Spinal cord (tissue), 9 donors: ENCODE measurements at regions not wholly inside any gene's neighbourhood (a gene's known extent, or its start where the extent isn't known, plus 50 kb on each side); places are given as distances from the start of the nearest gene placed in this dataset.

Experiments used
- DNase-seq, 6 donors: peaks; one replicate each; pipeline versions ENCODE4 v3.0.0 to v3.0.0-alpha.2; 2013 to 2015; ENCODE audit warnings: low spot score in 6 of 6, low read depth in 4 of 6
- H3K27ac ChIP-seq: one replicate; pipeline ENCODE4 v1.5.1; 2013; ENCODE audit warnings: low read depth, low read length, control low read depth
- H3K27me3 ChIP-seq: one replicate; pipeline ENCODE4 v1.6.1; 2013; ENCODE audit warnings: low read length; ENCODE audit not compliant: control insufficient read depth, insufficient read depth
- H3K36me3 ChIP-seq: one replicate; pipeline ENCODE4 v1.6.1; 2013; ENCODE audit warnings: low read length; ENCODE audit not compliant: control insufficient read depth, insufficient read depth
- H3K4me1 ChIP-seq: one replicate; pipeline ENCODE4 v1.6.1; 2013; ENCODE audit warnings: low read length; ENCODE audit not compliant: control insufficient read depth, insufficient read depth
- H3K4me3 ChIP-seq: one replicate; pipeline ENCODE4 v1.5.1; 2013; ENCODE audit warnings: low read depth, low read length, control low read depth
- H3K9me3 ChIP-seq: one replicate; pipeline ENCODE4 v1.6.1; 2013; ENCODE audit warnings: low read length; ENCODE audit not compliant: control insufficient read depth, insufficient read depth
- WGBS: methylation state at CpG from one replicate; pipeline ENCODE4 v1.1.5; 2013; ENCODE audit warnings: missing lambda C conversion rate; ENCODE audit not compliant: insufficient coverage; 5-methylcytosine and 5-hydroxymethylcytosine counted together
- donor health status: healthy.

DNA sequence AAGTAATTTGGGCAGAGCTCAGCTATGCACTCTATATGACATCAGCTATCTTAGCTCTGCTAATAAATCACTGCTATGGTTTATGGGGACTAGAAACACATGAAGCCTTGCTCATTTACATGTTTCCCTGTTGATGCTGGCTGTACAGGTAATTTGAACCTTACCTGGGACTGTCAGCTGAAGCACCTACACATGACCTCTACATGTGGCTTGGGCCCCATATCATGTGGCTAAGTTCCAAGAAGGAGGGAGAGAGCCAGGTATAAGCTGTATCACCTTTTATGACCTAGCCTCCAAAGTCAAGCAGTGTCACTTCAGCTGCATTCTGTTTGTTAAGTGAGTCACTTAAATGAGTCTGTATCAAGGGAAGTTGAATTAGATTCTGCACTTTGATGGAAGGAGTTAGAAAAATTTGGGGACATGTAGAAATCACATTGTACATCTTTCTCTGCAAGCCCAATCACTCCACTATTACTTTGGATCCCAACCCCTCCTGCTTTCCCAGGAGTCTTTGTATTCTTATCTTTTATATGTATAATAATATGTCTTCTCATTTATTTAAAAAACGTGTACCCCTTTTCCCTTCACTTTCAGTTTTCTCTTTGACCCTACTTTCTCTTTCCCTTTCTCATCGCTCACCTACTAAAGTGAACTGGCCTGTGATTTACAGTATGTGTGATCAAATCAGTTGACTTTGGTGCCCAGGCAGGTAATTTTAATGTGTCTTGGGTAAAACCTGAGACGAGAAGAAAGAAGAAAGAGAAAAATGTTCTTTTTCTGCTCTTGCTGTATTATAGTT lies 53.4 kb upstream of the PRKACB start:
- Histone ChIP-seq H3K9me3 (no peaks in the 10 kb centered on the region), H3K27me3 (no peaks in the 10 kb centered on the region), H3K27ac (no peak overlapping the region), H3K4me1 (no peaks in the 10 kb centered on the region), H3K4me3 (no peak overlapping the region), H3K36me3 (peaks cover 5% of the 10 kb centered on the region)
- no peak for DNase-seq
- no CpG with 5 or more reads among the region's 3 CpGs for WGBS

DNA sequence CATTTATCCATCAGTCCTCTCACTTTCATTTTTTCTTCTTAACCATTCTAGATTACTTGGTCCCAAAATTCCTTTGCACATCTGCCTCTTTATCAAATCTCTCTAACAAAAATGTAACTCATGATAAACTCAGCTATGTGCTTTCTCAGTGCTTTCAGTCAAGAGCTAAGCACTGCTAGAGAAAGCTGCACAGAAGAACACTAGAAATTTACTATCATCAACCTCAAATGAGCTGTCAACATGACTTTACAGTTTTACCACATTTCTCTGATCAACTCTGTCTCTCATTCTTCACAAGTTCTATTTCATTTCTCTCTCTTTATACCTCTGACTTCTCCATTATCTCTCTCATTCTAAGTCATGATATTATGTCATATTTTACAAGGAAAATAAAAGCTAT lies 54.2 kb upstream of the PRKACB start:
- Histone ChIP-seq H3K4me3 (no peak overlapping the region), H3K4me1 (no peaks in the 10 kb centered on the region), H3K27ac (no peak overlapping the region), H3K36me3 (peaks cover 5% of the 10 kb centered on the region), H3K27me3 (no peaks in the 10 kb centered on the region), H3K9me3 (no peaks in the 10 kb centered on the region)
- no peak for DNase-seq

DNA sequence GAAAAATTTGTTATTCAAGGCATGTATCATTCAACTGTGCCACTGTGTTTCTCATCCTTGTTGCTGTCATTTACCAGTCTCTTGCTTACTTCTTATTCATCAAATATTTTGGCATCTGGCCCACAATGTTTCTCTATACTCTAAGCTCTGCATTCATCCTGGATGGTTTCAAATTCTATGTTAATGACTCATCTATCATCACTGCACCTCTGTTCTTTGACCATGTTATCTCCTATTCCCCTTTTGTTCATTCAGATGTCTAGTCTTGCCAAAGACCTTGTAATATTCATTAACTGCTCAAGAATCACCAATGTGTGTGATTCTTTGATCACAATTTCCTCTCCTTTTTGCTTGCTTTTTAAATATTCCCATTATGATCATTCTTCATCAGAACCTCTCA lies 54.6 kb upstream of the PRKACB start:
- Histone ChIP-seq H3K9me3 (no peaks in the 10 kb centered on the region), H3K27ac (no peak overlapping the region), H3K36me3 (peaks cover 5% of the 10 kb centered on the region), H3K4me1 (no peaks in the 10 kb centered on the region), H3K27me3 (no peaks in the 10 kb centered on the region), H3K4me3 (no peak overlapping the region)
- no peak for DNase-seq

DNA sequence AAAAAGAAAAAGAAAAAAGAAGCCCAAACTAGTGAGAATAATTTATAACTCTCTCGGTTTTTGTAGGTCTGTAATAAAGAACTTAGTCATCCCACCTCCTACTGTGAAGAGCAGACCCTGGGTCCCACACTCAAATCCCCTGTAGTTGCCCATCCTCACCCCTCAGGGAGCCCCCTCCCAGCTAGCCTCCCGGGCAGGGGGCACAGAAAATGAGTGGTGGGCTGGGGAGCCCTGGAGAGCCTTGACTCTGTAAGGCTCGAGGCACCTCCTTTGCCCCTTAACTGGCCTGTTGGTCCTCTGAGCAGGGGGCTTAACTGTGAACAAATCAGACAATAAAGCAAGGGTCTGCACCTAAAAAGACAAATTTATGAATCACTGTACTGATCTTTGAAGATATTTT lies 57.5 kb upstream of the PRKACB start:
- no peak for DNase-seq
- H3K4me3 ChIP-seq = no peak overlapping the region
- no CpG with 5 or more reads among the region's 3 CpGs for WGBS
- H3K27me3 ChIP-seq = no peaks in the 10 kb centered on the region
- H3K36me3 ChIP-seq = peaks cover 5% of the 10 kb centered on the region
- no peaks in the 10 kb centered on the region for H3K4me1 ChIP-seq
- no peaks in the 10 kb centered on the region for H3K9me3 ChIP-seq
- H3K27ac ChIP-seq = no peak overlapping the region

DNA sequence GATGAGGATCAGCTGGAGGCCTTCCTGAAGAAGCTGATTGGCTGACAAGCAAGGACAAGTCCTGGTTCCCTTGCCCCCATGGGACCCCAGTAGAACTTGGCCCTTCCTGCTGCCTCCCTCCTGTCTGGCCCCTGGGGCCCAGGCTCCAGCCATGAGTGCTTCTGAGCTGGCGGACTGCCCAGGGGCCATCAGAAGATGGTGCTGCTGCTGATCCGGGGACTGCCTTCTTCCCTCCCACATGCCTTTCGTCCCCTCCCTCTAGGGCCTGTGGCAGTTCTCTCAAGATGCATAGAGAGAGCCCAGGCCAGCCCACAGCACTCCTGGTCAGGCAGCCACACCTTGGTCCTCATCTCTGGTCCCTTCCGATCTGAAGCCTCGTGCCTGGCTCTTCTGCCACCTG lies 57.9 kb upstream of the PRKACB start:
- Histone ChIP-seq H3K4me3 (no peak overlapping the region), H3K27ac (no peak overlapping the region), H3K36me3 (peaks cover 5% of the 10 kb centered on the region), H3K27me3 (no peaks in the 10 kb centered on the region), H3K9me3 (no peaks in the 10 kb centered on the region), H3K4me1 (no peaks in the 10 kb centered on the region)
- DNase-seq = no peak
- 86% methylated on average over 3 of the region's 5 CpGs for WGBS

DNA sequence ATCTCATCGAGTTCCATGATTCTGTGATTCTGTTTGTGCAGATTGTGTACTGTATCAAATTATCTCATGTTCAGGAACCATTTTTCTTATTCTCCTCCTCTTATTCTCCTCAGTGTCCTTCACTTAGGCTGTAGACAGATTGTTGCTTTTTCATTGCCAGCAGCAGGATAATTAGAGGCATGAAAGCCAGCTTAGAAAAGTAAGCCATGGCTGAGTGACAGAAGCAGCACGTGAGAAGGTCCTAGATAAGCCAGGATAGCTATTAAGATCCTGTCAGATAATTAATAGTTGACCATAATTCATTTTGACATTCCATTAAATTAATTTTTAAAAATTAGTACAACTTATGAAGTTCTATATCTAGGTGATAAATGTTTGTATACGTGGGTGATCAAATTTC lies 60.8 kb upstream of the PRKACB start:
- no peak overlapping the region for H3K27ac ChIP-seq
- peak in 3 of 6 donors; percentile 1 to 76 (median 47) for DNase-seq
- no peaks in the 10 kb centered on the region for H3K27me3 ChIP-seq
- peaks cover 3% of the 10 kb centered on the region for H3K4me1 ChIP-seq
- H3K9me3 ChIP-seq = no peaks in the 10 kb centered on the region
- peaks cover 5% of the 10 kb centered on the region for H3K36me3 ChIP-seq
- no CpG with 5 or more reads among the region's 3 CpGs for WGBS
- no peak overlapping the region for H3K4me3 ChIP-seq

DNA sequence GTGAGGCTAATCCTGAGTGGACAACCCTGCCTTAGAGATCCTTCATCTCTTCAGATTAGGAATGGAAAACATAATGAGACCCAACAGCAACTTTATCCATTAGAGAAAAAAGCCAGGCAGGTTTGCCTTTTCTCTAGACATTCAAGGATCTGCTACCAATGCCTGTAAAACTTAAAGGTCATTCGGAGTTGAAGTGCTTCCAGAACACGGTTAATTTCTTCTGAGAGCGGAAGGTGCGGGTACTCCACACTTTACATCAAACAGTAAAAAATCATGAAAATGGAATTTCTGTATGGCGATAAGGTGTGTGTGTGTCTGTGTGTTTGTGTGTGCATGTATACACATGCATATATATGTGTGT lies 65.2 kb upstream of the PRKACB start:
- peak in 1 of 6 donors; percentile 14 for DNase-seq
- Histone ChIP-seq H3K27me3 (no peaks in the 10 kb centered on the region), H3K36me3 (no peaks in the 10 kb centered on the region), H3K9me3 (no peaks in the 10 kb centered on the region), H3K4me3 (peak overlapping the region; percentile 92), H3K27ac (peak overlapping the region; percentile 90), H3K4me1 (peaks cover 3% of the 10 kb centered on the region)
- no CpG with 5 or more reads among the region's 5 CpGs for WGBS

DNA sequence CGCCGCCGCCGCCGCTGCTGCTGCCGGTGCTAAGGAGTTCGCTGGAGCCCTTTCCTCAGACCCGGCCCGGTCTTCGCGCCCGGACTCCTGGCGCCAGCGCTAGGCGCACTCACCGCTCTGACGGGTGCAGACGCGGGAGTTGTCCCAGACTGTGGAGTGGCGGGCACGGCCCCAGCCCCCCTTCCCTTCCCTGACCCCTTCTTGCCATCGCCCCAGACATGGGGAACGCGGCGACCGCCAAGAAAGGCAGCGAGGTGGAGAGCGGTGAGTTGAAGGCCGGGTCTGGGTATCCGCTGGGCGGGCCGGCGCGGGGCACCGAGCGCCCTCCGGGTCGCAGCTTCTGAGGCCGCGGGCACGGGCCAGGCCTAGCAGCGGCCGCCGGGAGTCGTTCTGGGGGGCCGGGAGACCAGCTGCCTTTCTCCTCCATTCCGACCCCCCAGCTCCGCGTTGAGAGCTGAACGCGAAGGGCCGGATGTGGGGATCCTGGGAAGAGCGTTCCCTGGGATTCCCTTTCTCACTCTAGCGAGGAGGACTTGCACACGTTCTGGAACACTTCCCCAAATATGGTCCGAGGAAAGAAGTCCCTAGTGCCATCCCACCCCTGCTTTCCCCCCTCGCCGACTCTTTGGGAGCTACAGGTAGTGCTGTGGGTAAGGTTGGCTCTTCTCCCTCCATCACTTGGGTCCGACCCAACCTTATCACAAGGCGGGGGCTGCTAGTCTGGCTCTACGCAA lies 65.8 kb upstream of the PRKACB start:
- Histone ChIP-seq H3K9me3 (no peaks in the 10 kb centered on the region), H3K27me3 (no peaks in the 10 kb centered on the region), H3K4me1 (peaks cover 3% of the 10 kb centered on the region), H3K4me3 (peak overlapping the region; percentile 92), H3K36me3 (no peaks in the 10 kb centered on the region), H3K27ac (peak overlapping the region; percentile 90)
- peak; percentile 15 to 74 (median 38) for DNase-seq
- under 1% methylated on average over 51 of the region's 61 CpGs for WGBS

DNA sequence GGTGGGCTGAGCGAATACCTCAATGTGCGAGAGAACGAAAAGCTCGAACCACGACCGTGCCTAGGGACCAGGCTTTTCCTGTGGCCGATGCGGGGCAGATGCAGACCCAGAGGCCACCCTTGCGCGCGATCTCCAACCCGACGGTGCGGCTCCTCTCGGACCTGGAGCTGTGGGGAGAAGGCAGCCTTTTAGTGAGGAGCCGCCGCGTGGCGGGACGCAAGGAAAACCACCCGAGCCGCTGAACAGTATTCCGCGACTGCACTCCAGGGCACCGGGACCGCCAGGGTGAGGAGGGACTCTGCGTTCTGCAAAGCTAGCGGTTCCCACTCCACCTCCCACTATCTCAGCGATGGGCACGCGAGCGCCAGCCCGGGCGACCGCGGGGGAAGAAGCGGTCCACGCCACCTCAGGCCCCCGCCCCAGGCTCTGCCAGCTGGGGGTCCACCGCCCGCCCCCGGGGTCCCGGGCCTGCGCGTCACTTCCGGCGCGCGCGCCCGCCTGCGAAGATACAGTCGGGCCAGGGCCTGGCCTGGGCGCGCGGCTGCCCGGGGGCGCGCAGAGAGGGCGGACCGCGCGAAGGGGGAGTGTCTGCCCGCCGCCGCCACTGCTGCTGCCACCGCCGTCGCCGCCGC lies 66.5 kb upstream of the PRKACB start:
- WGBS = under 1% methylated on average over 70 of the region's 71 CpGs
- H3K36me3 ChIP-seq = no peaks in the 10 kb centered on the region
- H3K9me3 ChIP-seq = no peaks in the 10 kb centered on the region
- H3K27me3 ChIP-seq = no peaks in the 10 kb centered on the region
- H3K4me1 ChIP-seq = peaks cover 3% of the 10 kb centered on the region
- peak overlapping the region; percentile 92 for H3K4me3 ChIP-seq
- peak; percentile 76 to 96 (median 84) for DNase-seq
- peak overlapping the region; percentile 97 for H3K27ac ChIP-seq
